MM.1S (cell line): ENCODE measurements at regions not wholly inside any gene's neighbourhood (a gene's known extent, or its start where the extent isn't known, plus 50 kb on each side); places are given as distances from the start of the nearest gene placed in this dataset.
"Not testable (repeated sequence)": the region's sequence is repeated elsewhere in the genome, so short reads cannot be mapped to it uniquely, and the experiment has no call there.

ENCODE experiments used
- DNase-seq: peaks from one replicate; pipeline ENCODE4 v3.0.0-alpha.2; 2015
- H2AFZ ChIP-seq: fragments of 300-600 bp; sonication (generic); 2 replicates; pipeline ENCODE4 v1.6.0; 2016; ENCODE audit warnings: antibody characterized with exemption, low read length
- H3F3A ChIP-seq: fragments of 300-600 bp; sonication (generic); 2 replicates; pipeline ENCODE4 v1.6.1; 2016; ENCODE audit warnings: mild to moderate bottlenecking, antibody characterized with exemption, low read length, moderate library complexity, mixed read lengths; ENCODE audit not compliant: insufficient read depth
- H3K27ac ChIP-seq: fragments of 300-600 bp; sonication (generic); 2 replicates; pipeline ENCODE4 v1.5.1; 2016; ENCODE audit warnings: mild to moderate bottlenecking, low read length
- H3K27me3 ChIP-seq: fragments of 300-600 bp; sonication (generic); replicated peaks from 2 replicates; pipeline ENCODE4 v1.6.0; 2016; ENCODE audit warnings: low read length; ENCODE audit not compliant: insufficient read depth
- H3K36me3 ChIP-seq: fragments of 300-600 bp; sonication (generic); replicated peaks from 2 replicates; pipeline ENCODE4 v1.6.1; 2016; ENCODE audit warnings: mild to moderate bottlenecking, low read length, mixed read lengths; ENCODE audit not compliant: insufficient read depth
- H3K4me1 ChIP-seq: fragments of 300-600 bp; sonication (generic); 2 replicates; pipeline ENCODE4 v1.6.1; 2016; ENCODE audit warnings: low read length, mixed read lengths
- H3K4me2 ChIP-seq: fragments of 300-600 bp; sonication (generic); 2 replicates; pipeline ENCODE4 v1.6.0; 2016; ENCODE audit warnings: low read depth, low read length
- H3K4me3 ChIP-seq: fragments of 300-600 bp; sonication (generic); 2 replicates; pipeline ENCODE4 v1.5.1; 2016; ENCODE audit warnings: low read length, mixed read lengths
- H3K79me2 ChIP-seq: fragments of 300-600 bp; sonication (generic); 2 replicates; pipeline ENCODE4 v1.6.1; 2016; ENCODE audit warnings: mixed run types, low read length, mixed read lengths
- H3K9ac ChIP-seq: fragments of 300-600 bp; sonication (generic); 2 replicates; pipeline ENCODE4 v1.6.1; 2016; ENCODE audit warnings: low read length, mixed read lengths
- H3K9me2 ChIP-seq: fragments of 300-600 bp; sonication (generic); replicated peaks from 2 replicates; pipeline ENCODE4 v1.6.1; 2016; ENCODE audit warnings: mild to moderate bottlenecking, low read length, mixed read lengths; ENCODE audit not compliant: insufficient read depth
- H3K9me3 ChIP-seq: fragments of 300-600 bp; sonication (generic); replicated peaks from 2 replicates; pipeline ENCODE4 v1.6.1; 2016; ENCODE audit warnings: mild to moderate bottlenecking, low read length, mixed read lengths; ENCODE audit not compliant: insufficient read depth
- H4K20me1 ChIP-seq: fragments of 300-600 bp; sonication (generic); 2 replicates; pipeline ENCODE4 v1.6.1; 2016; ENCODE audit warnings: mild to moderate bottlenecking, low read length, moderate library complexity, mixed read lengths; ENCODE audit not compliant: insufficient read depth
- CTCF ChIP-seq: fragments of 300-600 bp; sonication (generic); IDR thresholded peaks from 2 replicates; pipeline ENCODE4 v1.5.1; 2016; ENCODE audit warnings: antibody characterized with exemption, low read length, mixed read lengths
- EZH2 ChIP-seq: fragments of 300-600 bp; sonication (generic); optimal IDR thresholded peaks from 2 replicates; pipeline ENCODE3; 2017; ENCODE audit warnings: low read depth, mild to moderate bottlenecking, antibody characterized with exemption, low read length, mixed read lengths
- EZH2phosphoT487 ChIP-seq: fragments of 300-600 bp; sonication (generic); IDR thresholded peaks from 2 replicates; pipeline ENCODE4 v1.6.1; 2018; ENCODE audit warnings: antibody characterized with exemption, low read length

- Histone ChIP-seq H2AFZ (no peak overlapping the region), H4K20me1 (no peaks in the 10 kb centered on the region), H3K36me3 (no peaks in the 10 kb centered on the region), H3K9me3 (no peaks in the 10 kb centered on the region), H3K9ac (no peak overlapping the region), H3K4me1 (no peaks in the 10 kb centered on the region), H3K4me3 (no peak overlapping the region), H3K9me2 (no peaks in the 10 kb centered on the region), H3K4me2 (no peak overlapping the region), H3K79me2 (no peaks in the 10 kb centered on the region), H3K27ac (no peak overlapping the region), H3K27me3 (no peaks in the 10 kb centered on the region), H3F3A (no peaks in the 10 kb centered on the region)
- DNase-seq, result no peak
- no peak for TF ChIP-seq CTCF
- TF ChIP-seq EZH2, result no peak
- no peak for TF ChIP-seq EZH2phosphoT487
These were observed 100.1 kb upstream of the UNC5B start for GRCh38 chr10:71112138-71112785.

- H3K79me2 ChIP-seq, result no peaks in the 10 kb centered on the region
- H3K9me2 ChIP-seq, result no peaks in the 10 kb centered on the region
- H2AFZ ChIP-seq, result no peak overlapping the region
- no peak for TF ChIP-seq EZH2
- no peaks in the 10 kb centered on the region for H3K4me1 ChIP-seq
- no peak for DNase-seq
- no peak overlapping the region for H3K4me3 ChIP-seq
- H3K4me2 ChIP-seq, result no peak overlapping the region
- no peak overlapping the region for H3K27ac ChIP-seq
- no peaks in the 10 kb centered on the region for H3K27me3 ChIP-seq
- H3K9ac ChIP-seq, result no peak overlapping the region
- H4K20me1 ChIP-seq, result no peaks in the 10 kb centered on the region
- no peaks in the 10 kb centered on the region for H3K9me3 ChIP-seq
- no peaks in the 10 kb centered on the region for H3K36me3 ChIP-seq
- no peaks in the 10 kb centered on the region for H3F3A ChIP-seq
These were observed 95.9 kb upstream of the UNC5B start for GRCh38 chr10:71116426-71116825.

- not testable (repeated sequence) for H3K4me1 ChIP-seq, H2AFZ ChIP-seq, H3K27me3 ChIP-seq, H3K27ac ChIP-seq, H3K4me3 ChIP-seq, H3K4me2 ChIP-seq, H3K9me3 ChIP-seq, H3K9ac ChIP-seq, DNase-seq, H4K20me1 ChIP-seq, H3K9me2 ChIP-seq, H3K79me2 ChIP-seq, H3F3A ChIP-seq, H3K36me3 ChIP-seq
These were observed 94.8 kb upstream of the UNC5B start for GRCh38 chr10:71117589-71117988.

GRCh38 chr10:71123023-71123422 lies 89.3 kb upstream of the UNC5B start:
- Histone ChIP-seq H3K9ac (no peak overlapping the region), H3K4me3 (no peak overlapping the region), H3K79me2 (no peaks in the 10 kb centered on the region), H2AFZ (no peak overlapping the region), H3F3A (no peaks in the 10 kb centered on the region), H3K4me1 (no peaks in the 10 kb centered on the region), H3K4me2 (no peak overlapping the region), H3K9me3 (no peaks in the 10 kb centered on the region), H3K9me2 (no peaks in the 10 kb centered on the region), H3K36me3 (no peaks in the 10 kb centered on the region), H3K27ac (no peak overlapping the region), H3K27me3 (no peaks in the 10 kb centered on the region), H4K20me1 (no peaks in the 10 kb centered on the region)
- DNase-seq, result no peak
- TF ChIP-seq EZH2, result no peak
- TF ChIP-seq CTCF, result no peak
- no peak for TF ChIP-seq EZH2phosphoT487
